NCI-H748 (cell line): ENCODE measurements at regions not wholly inside any gene's neighbourhood (a gene's known extent, or its start where the extent isn't known, plus 50 kb on each side); places are given as distances from the start of the nearest gene placed in this dataset.
A peak's percentile ranks its signal among the peaks of the same experiment; 100 is the strongest.

Source experiments
- DNase-seq: peaks from one replicate; lab custom pipeline; 2025; ENCODE audit not compliant: unreplicated experiment; lab: John Stamatoyannopoulos, UW

DNA sequence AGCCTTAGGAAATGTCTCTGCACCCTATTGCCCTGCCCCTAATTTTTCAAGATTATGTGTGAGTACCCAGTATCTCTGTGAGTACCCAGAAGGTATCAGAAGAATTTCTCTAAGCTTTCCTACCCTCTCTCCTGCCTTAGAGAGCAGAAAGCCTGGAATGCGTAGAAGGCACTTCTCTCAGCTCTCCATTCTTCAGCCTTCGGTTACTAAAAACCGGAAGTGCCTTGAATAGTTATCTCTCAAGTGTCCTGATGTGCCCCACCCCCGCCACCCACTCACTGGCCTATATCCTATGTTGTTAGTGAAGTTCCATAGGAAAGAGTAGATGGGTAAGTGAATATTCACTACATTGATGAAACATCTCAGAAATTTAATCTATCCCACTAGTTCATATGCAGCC, 210.7 kb upstream of the CDH10 start:
- peak; percentile 26 for DNase-seq

DNA sequence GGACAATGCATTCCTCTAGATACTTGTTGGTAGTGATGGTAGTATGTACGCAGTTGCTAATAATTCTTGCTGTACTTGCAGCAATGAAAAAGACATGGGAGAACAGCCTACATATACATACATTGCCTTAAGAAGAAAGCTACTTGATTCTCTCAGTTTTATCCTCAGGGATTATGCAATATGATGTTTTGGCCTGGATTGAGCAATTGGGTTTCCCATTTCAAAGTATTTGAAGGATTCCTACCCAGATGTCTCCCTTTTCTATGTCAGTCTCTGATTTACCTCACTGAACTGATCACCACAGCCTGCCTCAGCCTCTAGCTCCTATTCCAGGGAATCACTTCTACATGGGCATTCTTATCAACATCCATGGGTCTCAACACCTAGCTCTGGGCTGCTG, 210.1 kb upstream of the CDH10 start:
- DNase-seq, result no peak

DNA sequence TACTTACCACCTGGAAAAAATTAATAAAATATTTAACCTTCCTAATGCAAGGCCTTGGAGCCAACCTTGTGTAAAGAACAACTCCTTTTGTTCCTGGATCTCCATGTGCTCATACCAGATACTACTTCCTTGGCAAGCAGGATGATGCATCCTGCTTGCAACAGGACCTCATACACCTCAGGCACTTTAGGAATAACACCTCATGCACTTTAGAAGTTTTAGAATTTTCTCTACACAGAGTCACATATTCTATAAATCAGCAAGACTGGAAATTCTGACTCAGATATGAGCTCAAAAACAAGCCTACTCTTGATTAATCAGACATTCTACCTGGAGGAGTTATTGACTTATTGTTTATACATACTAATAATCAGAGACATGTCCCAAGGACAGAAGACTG, 209.6 kb upstream of the CDH10 start:
- DNase-seq, result no peak

DNA sequence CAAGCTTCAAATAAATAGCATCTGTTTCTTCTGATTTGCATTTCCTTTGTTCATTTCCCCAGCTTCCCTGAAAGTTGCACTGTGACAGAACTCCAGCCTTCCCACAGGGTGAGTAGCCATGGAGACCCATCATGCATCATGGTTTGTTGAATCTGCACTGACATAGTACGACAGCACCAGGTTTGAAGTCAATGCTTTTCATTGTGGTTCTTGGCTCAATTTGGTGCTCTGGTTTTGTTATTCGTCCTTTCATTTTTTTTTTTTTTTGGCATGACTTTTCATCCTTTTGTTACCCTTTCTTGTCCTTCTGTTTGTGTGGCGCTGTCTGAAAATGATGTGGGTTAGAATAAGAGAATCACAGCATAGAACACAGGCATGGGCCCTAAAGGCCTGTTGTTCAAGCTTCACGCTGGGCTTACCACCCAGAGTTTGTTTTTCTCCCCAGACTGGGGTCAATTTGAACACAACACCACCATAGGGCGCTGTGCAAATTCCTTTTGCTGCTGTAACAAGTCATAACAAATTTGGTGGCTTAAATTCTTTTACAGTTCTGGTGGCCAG, 206.2 kb upstream of the CDH10 start:
- DNase-seq, result no peak

DNA sequence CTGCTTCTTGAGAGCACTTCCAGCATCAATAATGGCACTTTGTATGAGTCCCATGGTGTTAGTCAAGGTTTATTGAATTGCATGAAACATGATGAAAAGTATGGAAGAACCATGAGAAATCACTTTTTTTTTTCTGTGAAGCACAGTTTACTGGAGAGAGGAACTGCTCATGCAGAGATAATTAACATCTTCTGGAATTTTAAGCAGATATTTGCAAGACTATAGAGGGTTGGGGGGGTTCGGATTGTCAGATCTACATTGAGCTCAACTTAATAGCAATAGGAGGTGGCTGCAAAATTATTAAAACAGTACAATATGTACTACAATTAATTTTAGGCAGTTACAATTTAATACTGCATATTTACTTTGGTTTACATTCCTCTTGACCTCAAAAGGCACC, 204.4 kb upstream of the CDH10 start:
- DNase-seq, result no peak

DNA sequence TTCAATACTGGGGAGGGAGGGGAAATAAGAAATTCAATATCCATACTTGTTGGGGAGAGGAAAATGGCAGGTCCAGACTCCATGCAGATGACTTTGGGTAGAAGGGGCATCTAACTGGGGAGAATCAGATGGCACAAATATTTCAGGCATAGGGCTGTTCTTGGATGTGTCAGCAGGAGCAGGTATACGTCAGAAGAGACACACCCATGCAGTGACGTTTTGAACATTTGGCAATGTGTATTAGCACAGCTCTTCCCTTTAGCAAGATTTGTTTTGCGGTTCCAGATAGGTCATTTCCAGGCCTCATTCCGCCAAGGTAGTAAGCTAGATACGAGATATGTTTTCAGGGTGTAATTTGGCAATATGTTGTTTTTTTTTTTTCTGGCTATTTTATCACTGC, 187.2 kb upstream of the CDH10 start:
- peak; percentile 27 for DNase-seq

DNA sequence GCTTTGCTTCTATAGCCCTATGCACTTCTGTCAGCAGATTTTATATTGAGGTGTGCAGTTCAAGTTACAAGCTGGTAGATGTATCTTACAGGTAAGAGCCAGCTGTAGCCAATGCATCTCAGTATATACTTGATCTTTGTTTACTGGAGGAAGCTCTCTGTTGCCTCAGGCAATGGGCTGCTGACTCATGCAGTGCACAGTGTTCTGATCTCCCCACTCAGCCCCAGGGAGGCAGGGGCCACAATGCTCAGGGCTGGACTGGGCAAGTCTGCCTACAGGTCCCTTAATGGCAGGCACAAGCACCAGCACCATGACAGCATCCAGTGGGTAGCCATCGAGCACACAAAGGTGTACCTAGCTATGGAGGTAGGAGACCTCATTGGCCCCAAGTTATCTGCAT, 178.8 kb upstream of the CDH10 start:
- peak; percentile 42 for DNase-seq

DNA sequence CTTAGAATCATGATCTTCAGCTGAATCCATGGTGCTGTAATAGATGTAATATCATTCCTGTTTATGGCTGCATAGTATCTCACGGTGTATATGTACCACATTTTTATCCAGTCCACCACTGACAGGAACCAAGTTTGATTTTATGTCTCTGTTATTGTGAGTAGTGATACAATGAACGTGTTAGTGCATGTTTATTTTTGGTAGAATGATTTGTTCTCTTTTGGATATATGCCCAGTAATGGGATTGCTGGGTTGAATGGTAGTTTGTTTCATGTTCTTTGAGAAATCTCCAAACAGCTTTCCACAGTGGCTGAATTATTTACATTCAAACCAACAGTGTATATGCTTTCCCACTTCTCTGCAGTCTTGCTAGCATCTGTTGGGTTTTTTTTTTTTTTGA, 175.1 kb upstream of the CDH10 start:
- peak; percentile 73 for DNase-seq

DNA sequence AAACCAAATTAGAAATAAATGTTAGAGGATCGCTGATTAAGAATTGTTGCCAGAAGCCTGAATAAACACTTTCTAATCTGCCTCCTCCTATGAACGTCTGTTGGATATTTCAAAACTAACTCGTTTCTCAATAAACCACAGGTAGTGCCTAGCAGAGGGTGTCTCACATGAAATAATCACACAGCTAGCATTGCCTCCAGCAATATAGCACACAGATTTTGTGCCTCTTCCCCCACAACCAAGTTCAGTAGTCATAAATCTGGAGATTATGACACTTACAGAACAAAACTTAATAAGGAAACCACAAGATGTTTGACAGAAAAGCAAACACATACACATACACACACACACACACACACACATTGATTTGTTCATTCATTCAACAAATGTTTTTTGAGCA, 173.2 kb upstream of the CDH10 start:
- no peak for DNase-seq

DNA sequence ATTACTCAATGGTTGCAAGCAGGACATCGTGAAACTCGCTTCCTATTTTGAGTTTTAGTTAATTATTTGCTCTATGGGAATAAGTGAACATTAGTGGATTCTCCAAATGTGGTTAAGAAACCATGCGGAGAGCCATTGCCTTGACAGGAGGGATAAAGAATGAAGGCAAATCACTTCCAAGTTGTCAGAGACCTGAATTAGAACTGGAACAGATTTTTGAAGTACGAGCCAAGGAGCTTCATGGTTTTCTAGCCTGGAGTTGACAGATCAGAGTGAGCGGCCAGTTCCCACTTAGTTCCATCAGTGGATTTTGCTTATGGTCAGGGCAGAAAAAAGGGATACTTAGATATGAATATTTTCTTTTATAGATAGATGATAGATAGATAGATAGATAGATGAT, 171.4 kb upstream of the CDH10 start:
- no peak for DNase-seq

DNA sequence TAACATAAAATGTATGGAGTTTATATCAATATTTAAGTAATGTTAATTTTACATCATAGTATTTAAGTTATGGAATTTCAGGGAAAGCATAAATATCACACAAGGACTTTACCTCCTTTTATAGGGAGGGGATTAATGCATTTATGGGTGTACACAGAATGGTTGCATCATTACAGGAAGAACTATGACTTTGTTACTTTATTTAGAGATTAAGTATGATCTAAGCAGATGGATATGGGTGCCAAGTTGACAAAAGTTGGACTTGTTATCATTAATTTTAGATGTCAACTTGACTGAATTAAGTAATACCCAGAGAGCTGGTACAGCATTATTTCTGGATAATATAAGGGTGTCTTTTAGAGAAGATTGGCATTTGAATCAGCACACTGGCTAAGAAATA, 160.5 kb upstream of the CDH10 start:
- no peak for DNase-seq

DNA sequence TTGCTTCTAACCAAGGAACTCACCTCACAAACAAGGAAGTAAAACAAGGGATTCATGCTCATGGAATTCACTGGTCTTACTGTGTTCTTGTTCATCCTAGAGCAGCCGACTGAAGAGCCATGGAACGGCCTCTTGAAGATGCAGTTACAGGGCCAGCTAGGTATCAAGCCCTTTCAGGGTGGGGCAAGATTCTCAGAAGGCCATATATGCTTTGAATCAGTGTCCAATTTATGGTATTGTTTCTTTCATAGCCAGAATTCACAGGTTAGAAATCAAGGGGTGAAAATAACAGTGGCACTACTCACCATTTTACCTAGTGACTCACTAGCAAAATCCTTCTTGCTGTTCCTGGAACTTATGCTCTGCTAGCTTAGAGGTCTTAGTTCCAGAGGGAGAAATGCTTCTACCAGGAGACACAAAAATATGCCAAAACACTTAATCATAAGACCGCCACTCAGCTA, 159.5 kb upstream of the CDH10 start:
- no peak for DNase-seq

DNA sequence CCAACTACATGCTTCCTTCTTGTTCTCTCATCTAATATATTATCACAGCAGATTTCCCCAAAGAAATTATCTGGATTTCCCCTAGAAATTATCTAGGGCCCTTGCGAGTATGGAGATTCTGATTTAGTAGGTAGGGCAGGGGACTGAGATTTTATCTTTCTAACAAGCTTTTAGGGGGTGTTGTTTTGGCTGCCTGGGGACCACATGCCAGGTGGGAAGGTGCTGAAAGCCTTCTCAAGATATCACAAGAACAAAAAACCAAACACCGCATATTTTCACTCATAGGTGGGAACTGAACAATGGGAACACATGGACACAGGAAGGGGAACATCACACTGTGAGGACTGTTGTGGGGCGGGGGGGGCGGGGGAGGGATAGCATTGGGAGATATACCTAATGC, 146.5 kb upstream of the CDH10 start:
- DNase-seq, result no peak

DNA sequence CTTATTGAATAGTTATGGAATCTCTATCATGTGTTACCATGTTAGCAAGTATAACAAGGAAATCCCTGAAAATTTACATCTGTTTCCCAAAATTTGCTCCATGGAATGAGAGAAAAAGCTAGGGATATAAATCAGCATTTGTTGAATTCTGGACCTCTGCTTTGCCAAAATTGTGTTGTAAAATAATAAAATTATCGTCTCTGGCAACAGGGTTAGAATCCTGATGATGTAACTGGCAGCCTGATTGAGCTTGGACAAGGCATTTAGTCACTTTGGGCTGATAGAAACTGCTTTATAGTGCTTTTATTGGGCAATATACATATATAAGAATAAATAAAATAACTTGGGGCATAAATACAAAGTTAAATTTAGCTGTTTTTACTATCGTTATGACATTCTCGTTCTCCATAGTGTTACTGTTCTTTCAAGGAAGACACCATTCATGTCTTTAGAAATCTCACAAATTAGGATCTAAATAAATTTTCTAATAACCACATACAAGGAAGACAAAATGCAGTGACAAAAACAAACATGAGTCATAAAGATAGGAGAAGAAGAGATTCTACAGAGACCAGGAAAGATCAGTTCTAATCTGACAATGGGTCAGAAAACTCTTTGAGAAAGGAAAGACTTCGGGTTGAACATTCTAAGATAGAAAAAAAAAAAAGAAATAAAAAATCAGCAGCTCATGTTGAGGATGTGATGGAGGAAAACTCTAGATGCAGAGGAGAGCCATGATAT, 145.0 kb upstream of the CDH10 start:
- DNase-seq, result no peak

DNA sequence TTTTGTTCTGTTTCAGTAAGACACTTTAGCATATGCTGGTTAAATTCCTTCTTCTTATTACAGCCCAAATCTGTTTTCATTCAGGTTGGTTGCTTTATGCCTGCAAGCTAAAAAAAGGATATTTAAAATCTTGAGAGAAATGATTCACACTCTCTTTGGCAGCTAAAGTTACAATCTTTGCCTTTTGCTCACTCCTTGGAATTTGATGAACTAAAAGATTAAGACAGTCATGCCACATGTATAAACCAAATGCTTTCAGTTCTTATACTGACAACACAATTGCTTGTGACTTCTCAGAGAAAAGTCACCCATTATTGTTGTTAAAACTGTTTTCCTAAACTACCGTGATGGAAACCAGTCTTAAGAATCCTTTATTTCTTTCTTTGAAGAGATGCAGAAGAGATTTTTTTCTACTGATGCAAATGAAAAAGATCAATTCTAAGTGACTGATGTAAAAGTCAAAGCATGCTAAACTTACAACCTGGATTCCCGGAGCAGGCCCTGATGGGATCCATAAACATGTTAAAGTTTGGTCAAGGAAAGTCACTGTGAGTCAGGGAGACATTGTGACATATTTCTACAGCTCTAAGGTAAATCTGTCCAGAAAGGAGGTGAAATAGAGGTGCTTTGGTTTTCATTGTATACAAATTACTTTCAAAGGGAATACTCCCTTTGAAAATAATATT, 144.2 kb upstream of the CDH10 start:
- DNase-seq, result no peak

DNA sequence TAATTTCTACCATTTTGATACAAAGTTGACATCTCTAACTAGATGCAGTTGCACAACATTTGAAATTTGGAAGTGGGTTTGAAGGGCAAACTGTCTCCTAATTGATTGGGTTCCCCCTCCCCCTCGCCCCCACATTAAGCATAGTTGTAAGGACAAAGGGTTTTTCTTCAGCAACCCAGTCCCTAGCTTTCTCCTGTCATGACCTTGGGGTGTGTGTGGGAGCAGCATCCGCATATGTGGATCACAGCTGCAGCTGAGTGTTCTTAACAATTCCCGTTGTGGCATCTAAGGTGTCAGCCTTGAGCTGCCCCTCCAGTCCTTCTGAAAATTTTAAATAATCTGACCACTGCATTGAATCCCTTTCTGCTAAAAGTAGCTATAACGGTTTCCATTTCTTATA, 141.3 kb upstream of the CDH10 start:
- DNase-seq, result no peak

DNA sequence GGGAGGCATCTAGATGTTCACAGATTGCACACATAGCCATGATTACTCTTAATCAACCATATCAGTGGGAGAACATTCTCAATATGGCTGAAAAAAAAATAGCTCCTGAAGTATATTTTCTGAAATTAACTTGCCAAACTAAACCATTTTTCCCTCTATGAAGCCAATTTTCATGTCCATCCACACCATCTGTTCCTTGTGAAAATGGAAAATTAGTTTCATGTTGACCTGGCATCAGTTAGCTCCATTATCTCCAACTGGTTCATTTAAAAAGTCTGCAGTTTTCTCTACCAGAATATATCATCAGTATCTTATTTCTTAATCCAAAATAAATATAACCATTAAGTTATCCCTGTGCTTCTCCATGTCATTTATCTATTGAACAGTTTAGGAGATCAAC, 138.8 kb upstream of the CDH10 start:
- no peak for DNase-seq

DNA sequence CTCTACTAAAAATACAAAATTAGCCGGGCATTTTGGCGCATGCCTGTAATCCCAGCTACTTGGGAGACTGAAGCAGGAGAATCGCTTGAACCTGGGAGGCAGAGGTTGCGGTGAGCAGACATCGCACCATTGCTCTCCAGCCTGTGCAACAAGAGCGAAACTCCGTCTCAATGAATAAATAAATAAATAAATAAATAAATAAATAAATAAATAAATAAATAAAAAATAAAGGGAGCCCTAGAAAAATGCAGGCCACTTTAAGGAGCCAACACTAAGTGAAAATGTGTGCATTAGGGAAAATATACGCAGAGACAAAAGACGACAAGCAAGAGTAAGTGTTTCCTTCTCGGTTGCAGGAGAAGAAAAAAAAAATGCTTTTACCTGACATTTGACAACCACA, 132.6 kb upstream of the CDH10 start:
- no peak for DNase-seq

DNA sequence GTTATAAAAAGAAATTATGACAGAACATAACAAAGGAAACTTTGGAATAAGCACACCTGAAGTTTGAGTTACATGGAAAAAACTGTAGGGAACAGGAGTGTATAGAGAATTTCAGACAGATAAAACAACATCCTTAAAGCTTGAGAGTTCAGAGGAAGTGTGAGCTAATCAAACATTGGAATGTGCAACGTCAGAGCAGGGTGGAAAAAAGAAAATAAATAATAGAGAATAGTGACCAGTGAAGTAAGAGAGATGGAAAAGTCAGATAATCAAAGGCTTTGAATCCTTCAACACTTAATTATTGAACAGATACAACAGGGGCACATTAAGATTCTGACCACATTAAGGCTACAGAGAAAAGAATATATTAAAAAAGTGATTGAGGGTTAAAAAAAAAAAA, 128.5 kb upstream of the CDH10 start:
- no peak for DNase-seq

DNA sequence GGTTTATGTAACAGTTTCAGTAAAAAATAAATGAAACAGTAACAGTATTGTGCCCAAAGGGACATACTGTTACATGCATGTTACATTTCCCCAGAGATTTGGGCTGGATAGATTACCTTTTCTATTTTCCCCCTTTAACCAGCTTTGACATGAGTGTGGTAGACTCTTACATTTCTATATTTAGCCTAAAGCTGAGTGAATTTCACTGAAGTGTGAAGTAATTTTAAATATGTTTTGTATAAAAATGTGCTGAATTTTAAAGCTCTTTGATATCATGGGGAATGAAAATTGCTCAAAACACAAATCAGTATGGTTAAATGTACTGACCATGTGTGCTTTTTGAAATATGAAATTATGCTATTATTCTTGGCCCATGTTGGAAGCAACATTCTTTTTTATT, 122.3 kb upstream of the CDH10 start:
- no peak for DNase-seq

DNA sequence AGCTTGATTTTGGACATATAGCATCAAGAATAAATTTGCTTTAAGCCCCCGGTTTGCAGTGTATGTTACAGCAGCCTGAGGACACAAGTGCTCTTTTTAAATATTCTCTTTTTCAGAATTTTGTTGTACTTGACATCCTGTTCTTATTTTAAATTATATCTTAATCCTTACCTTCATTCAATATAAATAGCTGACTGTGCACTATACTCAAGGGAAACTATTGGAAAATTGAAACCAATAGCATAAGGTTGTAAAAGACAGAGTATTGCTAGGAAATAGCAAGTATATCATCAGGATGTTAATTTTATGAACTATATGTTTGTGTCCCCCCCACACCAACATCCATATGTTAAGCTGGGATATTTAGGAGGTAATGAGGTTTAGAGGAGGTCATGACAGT, 120.4 kb upstream of the CDH10 start:
- no peak for DNase-seq

DNA sequence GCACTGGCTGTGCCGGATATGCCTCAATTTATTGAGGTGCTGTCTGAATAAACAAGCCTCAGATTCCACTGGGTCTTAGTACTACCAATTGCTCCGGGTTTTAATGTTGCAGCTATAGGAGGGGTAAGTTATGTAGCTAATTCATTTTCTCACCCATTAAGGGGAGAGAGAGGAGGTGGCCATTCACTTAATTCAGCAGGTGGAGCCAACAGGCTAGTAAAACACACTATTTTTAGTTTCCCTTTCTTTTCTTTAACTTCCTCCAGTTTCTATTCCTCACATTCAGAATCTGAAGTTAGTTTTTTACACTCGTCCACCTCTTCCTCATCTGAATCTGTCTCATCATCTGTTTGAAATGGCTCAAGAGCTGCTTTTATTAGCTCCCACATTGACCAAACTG, 105.6 kb upstream of the CDH10 start:
- peak; percentile 53 for DNase-seq

DNA sequence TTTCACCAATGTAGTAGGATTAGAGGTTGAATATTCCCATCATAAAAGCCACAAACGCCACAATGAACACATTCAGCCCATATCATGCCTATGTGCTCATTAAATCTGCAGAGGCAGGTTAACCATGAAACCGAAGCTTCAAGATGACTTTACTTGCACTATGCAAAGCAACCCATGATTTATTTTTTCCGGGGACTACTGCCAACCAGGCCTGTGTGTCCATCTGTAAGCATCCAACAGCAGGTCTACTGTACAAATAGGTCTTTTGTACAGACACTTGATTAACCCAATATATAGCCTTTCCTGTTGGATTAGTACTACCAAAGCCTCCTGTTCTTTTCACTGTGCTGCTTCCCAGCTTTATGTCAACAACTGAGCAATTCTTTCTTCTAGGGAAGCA, 104.9 kb upstream of the CDH10 start:
- DNase-seq, result no peak
